DND-41 (cell line): ENCODE measurements at regions not wholly inside any gene's neighbourhood (a gene's known extent, or its start where the extent isn't known, plus 50 kb on each side); places are given as distances from the start of the nearest gene placed in this dataset.
"Not testable (repeated sequence)": the region's sequence is repeated elsewhere in the genome, so short reads cannot be mapped to it uniquely, and the experiment has no call there.

Source experiments
- ATAC-seq: fragments of 200-7000 bp; cut with Tn5 transposase; 3 replicates; pipeline ENCODE4 v1.9.1; 2021; ENCODE audit warnings: low read depth; ENCODE audit not compliant: insufficient read depth
- DNase-seq: peaks from one replicate; pipeline ENCODE4 v3.0.0-alpha.2; 2020
- H2AFZ ChIP-seq: 2 replicates; pipeline ENCODE4 v1.6.0; 2012; ENCODE audit warnings: low read depth, low read length
- H3K27ac ChIP-seq: 2 replicates; pipeline ENCODE4 v1.5.1; 2012; ENCODE audit warnings: low read length, inconsistent platforms
- H3K27me3 ChIP-seq: fragments of 200-600 bp; sonication (generic); 2 replicates; pipeline ENCODE4 v1.6.0; 2012; ENCODE audit warnings: low read length, mild to moderate bottlenecking, inconsistent platforms; ENCODE audit not compliant: insufficient read depth, poor library complexity
- H3K36me3 ChIP-seq: 2 replicates; pipeline ENCODE4 v1.5.1; 2012; ENCODE audit warnings: low read length, inconsistent platforms; ENCODE audit not compliant: insufficient read depth
- H3K4me1 ChIP-seq: 2 replicates; pipeline ENCODE4 v1.5.1; 2012; ENCODE audit warnings: mild to moderate bottlenecking, low read length; ENCODE audit not compliant: insufficient read depth
- H3K4me2 ChIP-seq: 2 replicates; pipeline ENCODE4 v1.6.0; 2012; ENCODE audit warnings: mild to moderate bottlenecking, moderate library complexity, low read length, inconsistent platforms; ENCODE audit not compliant: insufficient read depth
- H3K4me3 ChIP-seq, 2 experiments: fragments of 200-600 bp in 1 of 2; shearing (Covaris generic) in 1 of 2; 2 replicates each; pipeline ENCODE4 v1.5.1; 2012 to 2016; ENCODE audit warnings: inconsistent platforms in 2 of 2, low read length in 2 of 2, mild to moderate bottlenecking in 2 of 2, low read depth in 1 of 2, moderate library complexity in 1 of 2
- H3K79me2 ChIP-seq: 2 replicates; pipeline ENCODE4 v1.6.0; 2012; ENCODE audit warnings: low read length, inconsistent platforms; ENCODE audit not compliant: insufficient read depth
- H3K9ac ChIP-seq: 2 replicates; pipeline ENCODE4 v1.6.0; 2012; ENCODE audit warnings: low read depth, mild to moderate bottlenecking, inconsistent platforms, low read length, moderate library complexity
- H3K9me3 ChIP-seq: 2 replicates; pipeline ENCODE4 v1.5.1; 2012; ENCODE audit warnings: low read length, moderate library complexity, mild to moderate bottlenecking, inconsistent platforms; ENCODE audit not compliant: insufficient read depth, severe bottlenecking
- H4K20me1 ChIP-seq: 2 replicates; pipeline ENCODE4 v1.6.0; 2012; ENCODE audit warnings: low read length; ENCODE audit not compliant: insufficient read depth
- CTCF ChIP-seq: IDR thresholded peaks from 2 replicates; pipeline ENCODE4 v1.5.1; 2012; ENCODE audit warnings: borderline replicate concordance, low read length, moderate library complexity, mild to moderate bottlenecking; ENCODE audit not compliant: poor library complexity, severe bottlenecking; ENCODE audit errors: extremely low read depth
- EZH2 ChIP-seq: IDR thresholded peaks from 3 replicates; pipeline ENCODE4 v1.6.1; 2012; ENCODE audit warnings: borderline replicate concordance, low read depth, mild to moderate bottlenecking, moderate library complexity, low read length, inconsistent platforms; ENCODE audit not compliant: severe bottlenecking

- Histone ChIP-seq H4K20me1 (no peaks in the 10 kb centered on the region; the same call in 1 of the 2 replicates), H3K4me3 (no peak overlapping the region), H3K27ac (no peak overlapping the region), H3K79me2 (no peaks in the 10 kb centered on the region), H2AFZ (no peak overlapping the region), H3K4me1 (no peaks in the 10 kb centered on the region), H3K36me3 (no peaks in the 10 kb centered on the region), H3K4me2 (no peak overlapping the region), H3K9me3 (no peaks in the 10 kb centered on the region), H3K9ac (no peak overlapping the region), H3K27me3 (peaks cover 9% of the 10 kb centered on the region)
- TF ChIP-seq EZH2 (no peak), CTCF (no peak)
- DNase-seq (no peak), ATAC-seq (no peak)
Observed at GRCh38 chr10:118812393-118812740, 57.6 kb upstream of the CACUL1 start.

GRCh38 chr10:118813001-118813400 is 58.2 kb upstream of the CACUL1 start:
- H3K36me3 ChIP-seq, H3K9ac ChIP-seq, H4K20me1 ChIP-seq, H3K9me3 ChIP-seq, H3K4me1 ChIP-seq, H3K4me3 ChIP-seq, H3K4me2 ChIP-seq, H3K27me3 ChIP-seq, H3K79me2 ChIP-seq, DNase-seq, ATAC-seq, H3K27ac ChIP-seq, H2AFZ ChIP-seq: not testable (repeated sequence)

- Histone ChIP-seq H3K36me3 (no peaks in the 10 kb centered on the region), H4K20me1 (no peaks in the 10 kb centered on the region), H3K79me2 (no peaks in the 10 kb centered on the region), H3K27ac (no peak overlapping the region), H3K4me3 (no peak overlapping the region), H3K4me2 (no peak overlapping the region), H3K27me3 (peaks cover 9% of the 10 kb centered on the region), H3K9me3 (no peaks in the 10 kb centered on the region), H3K4me1 (no peaks in the 10 kb centered on the region), H3K9ac (no peak overlapping the region), H2AFZ (no peak overlapping the region)
- TF ChIP-seq CTCF (no peak), EZH2 (no peak)
- DNase-seq (no peak), ATAC-seq (no peak)
Observed at GRCh38 chr10:118816471-118817168, 61.9 kb upstream of the CACUL1 start.

GRCh38 chr10:118817328-118818068 is 62.7 kb upstream of the CACUL1 start:
- H4K20me1 ChIP-seq, result no peaks in the 10 kb centered on the region
- H3K4me3 ChIP-seq, result no peak overlapping the region
- H3K36me3 ChIP-seq, result no peaks in the 10 kb centered on the region
- H3K9ac ChIP-seq, result no peak overlapping the region
- no peak for TF ChIP-seq CTCF
- TF ChIP-seq EZH2, result no peak
- no peak overlapping the region for H3K27ac ChIP-seq
- H3K79me2 ChIP-seq, result no peaks in the 10 kb centered on the region
- no peak for DNase-seq
- H2AFZ ChIP-seq, result no peak overlapping the region
- H3K27me3 ChIP-seq, result peaks cover 9% of the 10 kb centered on the region
- H3K4me2 ChIP-seq, result no peak overlapping the region
- ATAC-seq, result no peak
- H3K9me3 ChIP-seq, result no peaks in the 10 kb centered on the region
- H3K4me1 ChIP-seq, result no peaks in the 10 kb centered on the region
